Ascending aorta (tissue), 2 donors: ENCODE measurements at regions not wholly inside any gene's neighbourhood (a gene's known extent, or its start where the extent isn't known, plus 50 kb on each side); places are given as distances from the start of the nearest gene placed in this dataset.

Experiments used
- DNase-seq, 2 donors: peaks; one replicate each; pipeline ENCODE4 v3.0.0-alpha.2; 2019; ENCODE audit warnings: low spot score in 2 of 2
- H3K27ac ChIP-seq, 2 donors: fragments of 200-600 bp; sonication (generic); one replicate each; pipeline ENCODE4 v1.5.1; 2016 to 2017; ENCODE audit warnings: mild to moderate bottlenecking in 1 of 2
- H3K27me3 ChIP-seq: fragments of 200-600 bp; sonication (generic); one replicate; pipeline ENCODE4 v1.5.1; 2017
- H3K36me3 ChIP-seq, 2 donors: fragments of 200-600 bp; sonication (generic); one replicate each; pipeline ENCODE4 v1.5.1; 2016
- H3K4me1 ChIP-seq, 2 donors: fragments of 200-600 bp; sonication (generic); one replicate each; pipeline ENCODE4 v1.5.1; 2016 to 2017; ENCODE audit warnings: mild to moderate bottlenecking in 1 of 2
- H3K4me3 ChIP-seq, 2 donors: fragments of 200-600 bp; sonication (generic); one replicate each; pipeline ENCODE4 v1.5.1; 2016 to 2017; ENCODE audit warnings: mild to moderate bottlenecking in 1 of 2
- H3K9me3 ChIP-seq, 2 donors: fragments of 200-600 bp; sonication (generic); one replicate each; pipeline ENCODE4 v1.5.1; 2016
- intact Hi-C: fragments of 100-400 bp; cut with DNase I; formaldehyde crosslinking; loops from one replicate; pipeline ENCODE4 v1.15.1; 2023
- TF ChIP-seq, protein P1 (sequence below), 3 experiments: fragments of 200-600 bp in 2 of 3; fragments of 450-650 bp in 1 of 3; sonication (generic) in 2 of 3; IDR thresholded peaks; one replicate each; pipeline ENCODE4 v1.5.1; 2016 to 2019; ENCODE audit warnings: antibody characterized with exemption in 3 of 3, mild to moderate bottlenecking in 1 of 3, moderate library complexity in 1 of 3

DNA sequence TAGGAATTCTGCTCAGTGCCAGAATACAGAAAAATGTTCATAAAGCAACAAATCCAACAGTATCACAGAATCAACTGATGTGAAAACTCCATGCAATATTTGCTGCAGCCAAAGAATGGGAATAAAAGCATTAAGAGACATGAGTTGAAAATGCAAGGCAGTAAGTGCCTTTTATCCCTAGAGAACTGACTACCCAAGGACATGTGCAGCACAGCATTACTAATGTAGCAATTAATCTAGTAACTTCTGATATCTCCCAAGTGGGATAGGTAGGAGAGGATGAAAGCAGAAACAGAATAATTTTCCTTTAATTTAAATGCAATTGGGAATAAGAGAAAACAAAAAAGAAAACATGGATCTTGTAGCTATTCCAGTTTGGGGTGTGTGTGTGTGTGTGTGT lies 497.5 kb upstream of the CBLB start:
- no peak overlapping the region for H3K4me3 ChIP-seq
- no peaks in the 10 kb centered on the region for H3K27me3 ChIP-seq
- TF ChIP-seq, protein P1, sequence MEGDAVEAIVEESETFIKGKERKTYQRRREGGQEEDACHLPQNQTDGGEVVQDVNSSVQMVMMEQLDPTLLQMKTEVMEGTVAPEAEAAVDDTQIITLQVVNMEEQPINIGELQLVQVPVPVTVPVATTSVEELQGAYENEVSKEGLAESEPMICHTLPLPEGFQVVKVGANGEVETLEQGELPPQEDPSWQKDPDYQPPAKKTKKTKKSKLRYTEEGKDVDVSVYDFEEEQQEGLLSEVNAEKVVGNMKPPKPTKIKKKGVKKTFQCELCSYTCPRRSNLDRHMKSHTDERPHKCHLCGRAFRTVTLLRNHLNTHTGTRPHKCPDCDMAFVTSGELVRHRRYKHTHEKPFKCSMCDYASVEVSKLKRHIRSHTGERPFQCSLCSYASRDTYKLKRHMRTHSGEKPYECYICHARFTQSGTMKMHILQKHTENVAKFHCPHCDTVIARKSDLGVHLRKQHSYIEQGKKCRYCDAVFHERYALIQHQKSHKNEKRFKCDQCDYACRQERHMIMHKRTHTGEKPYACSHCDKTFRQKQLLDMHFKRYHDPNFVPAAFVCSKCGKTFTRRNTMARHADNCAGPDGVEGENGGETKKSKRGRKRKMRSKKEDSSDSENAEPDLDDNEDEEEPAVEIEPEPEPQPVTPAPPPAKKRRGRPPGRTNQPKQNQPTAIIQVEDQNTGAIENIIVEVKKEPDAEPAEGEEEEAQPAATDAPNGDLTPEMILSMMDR (IDR thresholded peaks at IDR 0.05) = no peak
- H3K4me1 ChIP-seq = no peaks in the 10 kb centered on the region
- intact Hi-C loops = no loop called here
- DNase-seq = no peak
- H3K36me3 ChIP-seq = no peaks in the 10 kb centered on the region
- H3K9me3 ChIP-seq = no peaks in the 10 kb centered on the region
- H3K27ac ChIP-seq = no peak overlapping the region

DNA sequence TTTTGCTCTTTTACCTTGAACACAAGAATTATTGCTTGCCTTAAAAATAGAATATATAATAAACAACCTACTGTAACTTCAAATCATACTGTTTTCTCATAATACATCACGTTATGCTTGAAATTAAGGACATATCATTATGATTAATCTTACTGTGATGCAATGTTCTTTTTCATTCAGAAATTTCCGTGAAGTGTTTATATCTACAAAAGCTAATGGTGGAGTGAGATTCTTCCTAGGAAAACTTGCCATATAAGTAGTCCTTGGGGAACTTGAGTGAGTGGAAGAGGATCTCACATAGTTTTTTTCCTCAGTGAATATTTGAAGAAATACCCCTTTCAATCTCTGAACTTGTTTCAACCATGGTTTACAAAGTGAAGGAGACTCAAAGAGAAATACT lies 498.7 kb upstream of the CBLB start:
- TF ChIP-seq, protein P1 (IDR thresholded peaks at IDR 0.05) = no peak
- no peaks in the 10 kb centered on the region for H3K36me3 ChIP-seq
- intact Hi-C loops = no loop called here
- no peaks in the 10 kb centered on the region for H3K27me3 ChIP-seq
- H3K27ac ChIP-seq = no peak overlapping the region
- DNase-seq = no peak
- H3K4me1 ChIP-seq = no peaks in the 10 kb centered on the region
- no peak overlapping the region for H3K4me3 ChIP-seq
- no peaks in the 10 kb centered on the region for H3K9me3 ChIP-seq

DNA sequence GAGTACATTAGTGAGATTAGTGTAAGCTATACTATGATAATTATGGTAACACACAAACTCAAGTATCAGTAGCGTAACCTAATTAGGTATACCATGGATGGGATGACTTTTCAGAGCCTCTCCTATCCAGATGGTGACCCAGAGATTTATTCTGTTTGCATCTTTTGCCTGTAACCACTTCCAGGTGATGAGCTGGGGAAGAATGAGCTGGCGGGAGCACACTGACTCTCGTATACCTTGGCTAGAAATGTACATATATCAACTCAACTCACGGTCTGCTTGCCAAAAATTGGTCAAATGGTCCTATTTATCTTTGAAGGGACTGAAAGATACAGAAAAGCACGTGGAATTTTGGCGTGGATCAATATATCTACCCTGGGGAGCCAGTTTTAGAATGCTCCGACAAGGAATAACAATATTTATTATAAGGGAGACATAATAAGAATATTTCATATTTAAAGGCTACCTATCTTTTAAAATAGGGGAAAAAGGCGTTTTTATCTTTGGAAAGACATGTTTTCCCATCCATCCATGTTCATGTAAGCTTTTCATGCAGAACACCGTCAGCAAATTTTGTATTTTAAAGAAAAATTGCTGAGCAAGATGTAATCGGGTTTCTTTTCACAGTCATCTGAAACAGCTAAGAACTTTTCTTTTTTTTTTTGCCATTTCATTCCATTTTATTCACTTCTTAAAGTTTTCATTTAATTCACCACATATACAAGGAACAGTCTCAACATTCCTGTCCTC lies 502.6 kb upstream of the CBLB start:
- Histone ChIP-seq H3K4me1 (no peaks in the 10 kb centered on the region), H3K27me3 (no peaks in the 10 kb centered on the region), H3K9me3 (no peaks in the 10 kb centered on the region), H3K27ac (no peak overlapping the region), H3K4me3 (no peak overlapping the region), H3K36me3 (no peaks in the 10 kb centered on the region)
- intact Hi-C loops = no loop called here
- TF ChIP-seq, protein P1 (IDR thresholded peaks at IDR 0.05) = no peak
- DNase-seq = no peak

DNA sequence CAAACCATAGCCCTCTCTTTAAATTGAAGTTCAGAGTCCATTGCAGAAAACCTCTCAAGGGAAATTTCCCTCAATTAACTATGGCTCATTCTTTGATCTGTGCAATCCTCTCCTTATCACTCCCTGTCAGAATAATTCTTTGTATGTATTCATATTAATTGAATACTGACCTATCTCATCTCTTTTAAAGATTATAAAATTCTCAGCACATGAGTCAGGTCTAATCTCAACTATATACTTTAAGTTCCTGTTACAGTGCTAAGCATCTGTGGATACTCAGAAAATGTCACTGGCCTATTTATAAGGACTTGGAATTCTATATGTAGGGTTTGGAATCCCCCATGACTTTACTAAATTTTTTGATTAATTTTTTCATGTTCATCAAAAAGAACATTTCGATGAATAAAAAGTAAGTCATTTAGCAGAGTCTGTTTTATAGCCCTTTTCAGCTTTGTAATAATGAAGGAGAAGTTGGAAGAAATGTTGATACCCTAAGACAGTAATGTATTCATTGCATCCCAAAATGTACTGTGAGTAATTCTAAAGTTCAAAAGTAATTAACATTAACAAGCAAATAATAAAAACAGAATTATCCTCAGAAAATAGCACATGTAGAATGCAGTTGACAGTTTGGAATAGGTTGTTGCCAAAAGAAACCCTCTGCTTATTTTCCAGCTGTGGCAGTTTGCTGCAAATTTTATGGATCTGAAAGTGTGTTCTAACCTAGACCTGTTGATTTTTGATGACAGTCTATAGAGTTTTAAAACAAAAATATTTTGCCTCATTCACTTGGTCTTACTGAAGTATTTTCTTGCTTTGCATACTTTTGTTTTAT lies 503.4 kb upstream of the CBLB start:
- no peaks in the 10 kb centered on the region for H3K36me3 ChIP-seq
- no peak for DNase-seq
- TF ChIP-seq, protein P1 (IDR thresholded peaks at IDR 0.05) = no peak
- no peak overlapping the region for H3K4me3 ChIP-seq
- H3K9me3 ChIP-seq = no peaks in the 10 kb centered on the region
- no peaks in the 10 kb centered on the region for H3K27me3 ChIP-seq
- intact Hi-C loops = no loop called here
- H3K27ac ChIP-seq = no peak overlapping the region
- H3K4me1 ChIP-seq = no peaks in the 10 kb centered on the region

DNA sequence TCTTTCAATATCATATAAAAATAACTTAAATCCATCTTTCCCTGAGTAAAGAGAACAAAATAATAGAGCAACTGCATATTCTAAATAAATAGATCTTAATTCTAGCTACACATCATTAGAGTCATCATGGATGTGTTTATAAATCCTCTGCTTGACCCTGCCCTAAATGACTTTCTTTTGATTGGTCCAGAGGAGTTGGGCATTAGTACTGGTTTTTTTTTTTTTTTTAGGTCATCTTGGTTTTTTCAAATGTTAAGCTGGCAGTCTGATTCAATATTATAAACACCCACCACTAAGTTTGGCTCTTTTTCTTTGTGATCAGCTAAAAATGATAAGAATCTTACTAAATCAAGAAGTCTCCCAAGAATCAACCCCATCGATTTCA lies 504.0 kb upstream of the CBLB start:
- Histone ChIP-seq H3K36me3 (no peaks in the 10 kb centered on the region), H3K4me1 (no peaks in the 10 kb centered on the region), H3K4me3 (no peak overlapping the region), H3K27me3 (no peaks in the 10 kb centered on the region), H3K9me3 (no peaks in the 10 kb centered on the region), H3K27ac (no peak overlapping the region)
- DNase-seq = no peak
- intact Hi-C loops = no loop called here
- TF ChIP-seq, protein P1 (IDR thresholded peaks at IDR 0.05) = no peak
